ENCODE measurements at regions not wholly inside any gene's neighbourhood (a gene's known extent, or its start where the extent isn't known, plus 50 kb on each side); places are given as distances from the start of the nearest gene placed in this dataset.

DNA sequence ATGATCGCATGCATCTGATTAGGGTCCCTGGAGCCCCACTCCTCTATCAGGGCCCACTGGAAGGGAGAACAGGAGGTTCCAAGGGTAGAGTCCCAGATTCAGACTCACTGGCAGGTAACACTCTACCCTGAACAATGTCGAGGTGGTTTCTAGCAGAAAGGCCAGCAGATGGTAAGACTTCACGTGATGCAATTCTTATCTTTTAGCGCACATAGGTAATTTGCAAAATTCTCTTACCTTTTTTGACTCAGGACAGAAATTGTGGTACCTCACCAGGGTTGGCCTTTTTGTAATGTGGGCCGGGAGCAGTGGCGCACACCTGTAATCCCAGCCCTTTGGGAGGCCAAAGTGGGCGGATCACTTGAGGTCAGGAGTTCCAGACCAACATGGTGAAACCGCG is 228.1 kb upstream of the JARID2 start:
- TF ChIP-seq, protein P1, sequence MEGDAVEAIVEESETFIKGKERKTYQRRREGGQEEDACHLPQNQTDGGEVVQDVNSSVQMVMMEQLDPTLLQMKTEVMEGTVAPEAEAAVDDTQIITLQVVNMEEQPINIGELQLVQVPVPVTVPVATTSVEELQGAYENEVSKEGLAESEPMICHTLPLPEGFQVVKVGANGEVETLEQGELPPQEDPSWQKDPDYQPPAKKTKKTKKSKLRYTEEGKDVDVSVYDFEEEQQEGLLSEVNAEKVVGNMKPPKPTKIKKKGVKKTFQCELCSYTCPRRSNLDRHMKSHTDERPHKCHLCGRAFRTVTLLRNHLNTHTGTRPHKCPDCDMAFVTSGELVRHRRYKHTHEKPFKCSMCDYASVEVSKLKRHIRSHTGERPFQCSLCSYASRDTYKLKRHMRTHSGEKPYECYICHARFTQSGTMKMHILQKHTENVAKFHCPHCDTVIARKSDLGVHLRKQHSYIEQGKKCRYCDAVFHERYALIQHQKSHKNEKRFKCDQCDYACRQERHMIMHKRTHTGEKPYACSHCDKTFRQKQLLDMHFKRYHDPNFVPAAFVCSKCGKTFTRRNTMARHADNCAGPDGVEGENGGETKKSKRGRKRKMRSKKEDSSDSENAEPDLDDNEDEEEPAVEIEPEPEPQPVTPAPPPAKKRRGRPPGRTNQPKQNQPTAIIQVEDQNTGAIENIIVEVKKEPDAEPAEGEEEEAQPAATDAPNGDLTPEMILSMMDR (IDR thresholded peaks at IDR 0.05) = no peak
- TF ChIP-seq POLR2AphosphoS5 (IDR thresholded peaks at IDR 0.05; ENCODE audit: low read depth, low read length) = no peak
- TF ChIP-seq, protein P2, sequence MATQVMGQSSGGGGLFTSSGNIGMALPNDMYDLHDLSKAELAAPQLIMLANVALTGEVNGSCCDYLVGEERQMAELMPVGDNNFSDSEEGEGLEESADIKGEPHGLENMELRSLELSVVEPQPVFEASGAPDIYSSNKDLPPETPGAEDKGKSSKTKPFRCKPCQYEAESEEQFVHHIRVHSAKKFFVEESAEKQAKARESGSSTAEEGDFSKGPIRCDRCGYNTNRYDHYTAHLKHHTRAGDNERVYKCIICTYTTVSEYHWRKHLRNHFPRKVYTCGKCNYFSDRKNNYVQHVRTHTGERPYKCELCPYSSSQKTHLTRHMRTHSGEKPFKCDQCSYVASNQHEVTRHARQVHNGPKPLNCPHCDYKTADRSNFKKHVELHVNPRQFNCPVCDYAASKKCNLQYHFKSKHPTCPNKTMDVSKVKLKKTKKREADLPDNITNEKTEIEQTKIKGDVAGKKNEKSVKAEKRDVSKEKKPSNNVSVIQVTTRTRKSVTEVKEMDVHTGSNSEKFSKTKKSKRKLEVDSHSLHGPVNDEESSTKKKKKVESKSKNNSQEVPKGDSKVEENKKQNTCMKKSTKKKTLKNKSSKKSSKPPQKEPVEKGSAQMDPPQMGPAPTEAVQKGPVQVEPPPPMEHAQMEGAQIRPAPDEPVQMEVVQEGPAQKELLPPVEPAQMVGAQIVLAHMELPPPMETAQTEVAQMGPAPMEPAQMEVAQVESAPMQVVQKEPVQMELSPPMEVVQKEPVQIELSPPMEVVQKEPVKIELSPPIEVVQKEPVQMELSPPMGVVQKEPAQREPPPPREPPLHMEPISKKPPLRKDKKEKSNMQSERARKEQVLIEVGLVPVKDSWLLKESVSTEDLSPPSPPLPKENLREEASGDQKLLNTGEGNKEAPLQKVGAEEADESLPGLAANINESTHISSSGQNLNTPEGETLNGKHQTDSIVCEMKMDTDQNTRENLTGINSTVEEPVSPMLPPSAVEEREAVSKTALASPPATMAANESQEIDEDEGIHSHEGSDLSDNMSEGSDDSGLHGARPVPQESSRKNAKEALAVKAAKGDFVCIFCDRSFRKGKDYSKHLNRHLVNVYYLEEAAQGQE (IDR thresholded peaks at IDR 0.05; ENCODE audit: insufficient read depth in 1 of 2, low read depth in 2 of 2, low read length in 1 of 2) = no peak
